Ovary (tissue), 7 donors: ENCODE measurements at regions not wholly inside any gene's neighbourhood (a gene's known extent, or its start where the extent isn't known, plus 50 kb on each side); places are given as distances from the start of the nearest gene placed in this dataset.

ENCODE experiments used
- DNase-seq, 5 donors: peaks; one replicate each; pipeline ENCODE4 v3.0.0-alpha.2; 2019 to 2020
- H3K27ac ChIP-seq, 2 donors: fragments of 200-600 bp; one replicate each; pipeline versions ENCODE4 v1.5.1 to v1.8.0; 2019 to 2022
- H3K27me3 ChIP-seq: fragments of 200-600 bp; one replicate; pipeline ENCODE4 v1.8.0; 2022
- H3K36me3 ChIP-seq: fragments of 200-600 bp; sonication (generic); one replicate; pipeline ENCODE4 v1.5.1; 2019
- H3K4me1 ChIP-seq: one replicate; pipeline ENCODE4 v1.8.1; 2013; ENCODE audit warnings: mild to moderate bottlenecking, moderate library complexity; ENCODE audit not compliant: insufficient read depth
- H3K4me3 ChIP-seq: fragments of 200-600 bp; sonication (generic); one replicate; pipeline ENCODE4 v1.5.1; 2017
- H3K9me3 ChIP-seq, 2 donors: fragments of 200-600 bp in 1 of 2; sonication (generic) in 1 of 2; one replicate each; pipeline versions ENCODE4 v1.5.1 to v1.8.1; 2013 to 2019; ENCODE audit warnings: mild to moderate bottlenecking in 1 of 2, moderate library complexity in 1 of 2
- CTCF ChIP-seq, 3 donors: fragments of 450-650 bp in 2 of 3; fragments of 200-600 bp in 1 of 3; IDR thresholded peaks; one replicate each; pipeline versions ENCODE4 v1.5.1 to v1.8.0; 2016 to 2022; ENCODE audit warnings: antibody characterized with exemption in 3 of 3, mild to moderate bottlenecking in 1 of 3
- EP300 ChIP-seq: sonication (generic); formaldehyde crosslinking; IDR thresholded peaks from one replicate; pipeline ENCODE4 v1.6.1; 2017; ENCODE audit warnings: antibody characterized with exemption
- POLR2A ChIP-seq: fragments of 450-650 bp; IDR thresholded peaks from one replicate; pipeline ENCODE4 v1.6.1; 2017; ENCODE audit warnings: antibody characterized with exemption, mild to moderate bottlenecking, moderate library complexity
- WGBS, 3 donors: extraction: QIAGEN DNeasy Blood & Tissue Kit in 1 of 3; methylation state at CpG; one replicate each; pipeline versions ENCODE4 v1.1.5 to v1.1.7; 2013 to 2017; 5-methylcytosine and 5-hydroxymethylcytosine counted together
- intact Hi-C, 4 donors: fragments of 100-400 bp; cut with DNase I; formaldehyde crosslinking; loops; one replicate each; pipeline versions ENCODE4 v1.11.0 to v1.15.1; 2022 to 2023
- donor health status: DM: no; HTN: no; CAD: no; lungs with moderate emphysema.
- donor health status: DM: no; HTN: no; CAD: no.
- donor health status: Bipolar disorder and iron deficiency.
- donor health status: DM: no; HTN: no; CAD: no.
- donor health status: DM: yes; HTN: yes; CAD: no.

DNA sequence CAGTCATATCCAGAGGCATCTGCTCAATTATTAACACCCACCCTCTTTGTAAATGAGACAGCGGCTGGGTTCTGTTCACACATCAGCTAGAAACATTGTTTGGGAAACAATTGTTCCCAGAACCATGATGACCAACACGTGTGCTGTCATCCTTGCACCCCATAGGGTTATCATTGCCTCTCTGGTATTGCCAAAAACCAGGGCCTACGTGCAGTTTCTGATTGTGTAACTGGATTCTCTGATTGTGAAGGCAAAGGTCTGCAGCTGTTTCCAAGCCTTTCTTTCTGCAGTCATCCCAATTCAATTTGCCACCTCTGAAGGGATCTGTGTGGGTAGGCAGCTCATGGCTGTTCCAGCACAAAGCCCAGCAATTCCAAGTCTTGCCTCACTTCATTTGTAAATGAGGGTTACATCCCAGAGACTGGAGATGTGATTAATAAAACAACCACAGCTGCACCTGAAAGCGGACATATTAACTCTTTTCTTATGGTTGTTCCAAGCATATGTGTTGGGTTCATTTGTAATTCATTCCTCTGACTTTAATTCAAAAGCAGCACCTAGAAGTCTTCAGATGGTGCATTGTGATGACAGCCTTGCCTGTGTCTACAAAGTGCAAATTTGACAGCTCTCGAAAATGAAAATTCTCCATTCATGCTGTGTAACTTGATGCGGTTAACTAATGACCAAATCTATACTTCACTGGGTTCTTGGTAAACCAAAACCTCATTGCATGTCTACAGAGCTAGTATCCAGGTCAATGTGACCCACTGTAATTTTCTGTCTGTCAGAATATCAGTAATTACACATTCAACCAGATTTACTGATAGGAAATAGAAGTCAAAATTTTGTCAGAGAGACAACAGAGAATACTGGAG lies 66.6 kb downstream of the YIPF5 start:
- no peaks in the 10 kb centered on the region for H3K9me3 ChIP-seq
- no peak overlapping the region for H3K27ac ChIP-seq
- 67 to 85% (median 78%) methylated on average over 6 of the region's 6 CpGs for WGBS, 3 donors
- no peak overlapping the region for H3K4me3 ChIP-seq
- DNase-seq: no peak
- TF ChIP-seq EP300 (no peak), POLR2A (no peak), CTCF (IDR thresholded peaks at IDR 0.05) (no peak)
- H3K27me3 ChIP-seq: no peaks in the 10 kb centered on the region
- intact Hi-C loops: no loop called here
- no peaks in the 10 kb centered on the region for H3K36me3 ChIP-seq
- no peaks in the 10 kb centered on the region for H3K4me1 ChIP-seq

DNA sequence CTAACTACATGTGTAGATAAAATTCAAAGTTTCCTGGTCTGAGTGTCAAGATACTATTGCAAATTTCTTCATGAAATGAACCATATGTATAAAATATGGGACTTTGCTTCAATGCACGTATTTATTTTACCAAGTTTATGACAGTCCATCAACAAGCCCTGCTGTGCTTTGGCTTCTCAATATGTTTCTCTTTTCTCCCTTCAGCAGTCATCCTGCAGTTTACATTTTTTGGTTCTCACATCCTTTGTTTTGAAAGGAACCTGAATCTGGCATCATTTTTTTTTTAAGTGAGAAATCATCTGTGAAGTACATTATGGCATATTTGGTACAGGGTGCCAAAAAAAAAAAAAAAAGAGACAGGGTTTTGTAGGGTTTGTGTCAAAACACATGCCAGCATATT lies 65.1 kb downstream of the YIPF5 start:
- H3K4me1 ChIP-seq: no peaks in the 10 kb centered on the region
- H3K4me3 ChIP-seq: no peak overlapping the region
- TF ChIP-seq EP300 (no peak), POLR2A (no peak), CTCF (IDR thresholded peaks at IDR 0.05) (no peak)

DNA sequence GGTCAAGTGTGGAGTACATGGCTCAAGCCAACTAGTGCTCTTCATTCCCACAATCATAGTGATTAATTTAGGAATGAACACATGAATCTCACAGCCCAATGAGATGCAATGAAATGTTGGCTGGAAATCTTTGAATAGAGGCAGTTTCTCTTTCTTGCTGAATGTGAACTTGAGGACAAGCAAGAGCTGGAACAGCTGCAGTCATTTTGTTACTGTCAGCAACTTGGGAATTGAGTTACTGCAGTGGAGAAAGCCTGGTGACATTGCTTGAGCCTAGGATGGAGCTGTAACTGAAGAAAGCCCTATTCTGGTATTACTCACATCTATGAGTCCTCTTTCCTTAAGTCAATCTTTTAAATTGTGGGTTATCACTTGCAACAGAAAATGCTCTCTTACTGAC lies 62.3 kb downstream of the YIPF5 start:
- TF ChIP-seq CTCF (IDR thresholded peaks at IDR 0.05) (no peak), EP300 (no peak), POLR2A (no peak)
- DNase-seq: no peak

More for the DNA sequence above, 65.1 kb downstream of the YIPF5 start:
- no peaks in the 10 kb centered on the region for H3K36me3 ChIP-seq
- WGBS, 3 donors: 51 to 74% (median 62%) methylated on average over 1 of the region's 1 CpG
- no peak overlapping the region for H3K27ac ChIP-seq
- H3K9me3 ChIP-seq: no peaks in the 10 kb centered on the region
- no peak for DNase-seq
- H3K27me3 ChIP-seq: no peaks in the 10 kb centered on the region
- intact Hi-C loops: no loop called here

More for the DNA sequence above, 62.3 kb downstream of the YIPF5 start:
- no peaks in the 10 kb centered on the region for H3K27me3 ChIP-seq
- H3K27ac ChIP-seq: no peak overlapping the region
- H3K36me3 ChIP-seq: no peaks in the 10 kb centered on the region
- H3K4me1 ChIP-seq: no peaks in the 10 kb centered on the region
- intact Hi-C loops: no loop called here
- no peak overlapping the region for H3K4me3 ChIP-seq
- no peaks in the 10 kb centered on the region for H3K9me3 ChIP-seq
